ENCODE measurements at regions not wholly inside any gene's neighbourhood (a gene's known extent, or its start where the extent isn't known, plus 50 kb on each side); places are given as distances from the start of the nearest gene placed in this dataset.
"Not testable (repeated sequence)": the region's sequence is repeated elsewhere in the genome, so short reads cannot be mapped to it uniquely, and the experiment has no call there.

- no peak for DNase-seq
Observed at GRCh38 chr4:189207872-189208271, 732.8 kb upstream of the FRG1 start.

GRCh38 chr4:189215574-189215973 lies 725.1 kb upstream of the FRG1 start:
- DNase-seq = no peak

- DNase-seq = no peak
Observed at GRCh38 chr4:189221691-189222090, 719.0 kb upstream of the FRG1 start.

- no peak for DNase-seq
Observed at GRCh38 chr4:189228726-189229125, 711.9 kb upstream of the FRG1 start.

GRCh38 chr4:189232274-189232673 lies 708.4 kb upstream of the FRG1 start:
- DNase-seq = no peak

GRCh38 chr4:189233754-189234153 lies 706.9 kb upstream of the FRG1 start:
- not testable (repeated sequence) for DNase-seq

- DNase-seq = not testable (repeated sequence)
Observed at GRCh38 chr4:189234948-189235347, 705.7 kb upstream of the FRG1 start.

- no peak for DNase-seq
Observed at GRCh38 chr4:189235599-189235998, 705.1 kb upstream of the FRG1 start.

GRCh38 chr4:189236321-189236720 lies 704.4 kb upstream of the FRG1 start:
- not testable (repeated sequence) for DNase-seq

GRCh38 chr4:189237340-189237739 lies 703.3 kb upstream of the FRG1 start:
- DNase-seq = no peak

- no peak for DNase-seq
Observed at GRCh38 chr4:189255636-189256035, 685.0 kb upstream of the FRG1 start.

- no peak for DNase-seq
Observed at GRCh38 chr4:189261475-189261874, 679.2 kb upstream of the FRG1 start.

GRCh38 chr4:189265515-189265914 lies 675.2 kb upstream of the FRG1 start:
- DNase-seq = no peak

- no peak for DNase-seq
Observed at GRCh38 chr4:189267312-189267965, 673.2 kb upstream of the FRG1 start.

GRCh38 chr4:189278597-189279165 lies 662.0 kb upstream of the FRG1 start:
- no peak for DNase-seq

- DNase-seq = no peak
Observed at GRCh38 chr4:189279188-189279587, 661.5 kb upstream of the FRG1 start.

GRCh38 chr4:189285377-189285776 lies 655.3 kb upstream of the FRG1 start:
- DNase-seq = no peak

GRCh38 chr4:189291939-189292338 lies 648.7 kb upstream of the FRG1 start:
- no peak for DNase-seq

GRCh38 chr4:189293459-189293858 lies 647.2 kb upstream of the FRG1 start:
- DNase-seq = no peak

GRCh38 chr4:189294574-189294973 lies 646.1 kb upstream of the FRG1 start:
- no peak for DNase-seq

- DNase-seq = no peak
Observed at GRCh38 chr4:189299706-189300105, 641.0 kb upstream of the FRG1 start.

- DNase-seq = no peak
Observed at GRCh38 chr4:189301692-189302091, 639.0 kb upstream of the FRG1 start.

GRCh38 chr4:189302719-189303118 lies 638.0 kb upstream of the FRG1 start:
- no peak for DNase-seq

GRCh38 chr4:189304167-189304566 lies 636.5 kb upstream of the FRG1 start:
- no peak for DNase-seq

GRCh38 chr4:189304809-189305208 lies 635.9 kb upstream of the FRG1 start:
- no peak for DNase-seq
